Ectodermal cell (in vitro differentiated cells): ENCODE measurements at regions not wholly inside any gene's neighbourhood (a gene's known extent, or its start where the extent isn't known, plus 50 kb on each side); places are given as distances from the start of the nearest gene placed in this dataset.

Source experiments
- H3K27ac ChIP-seq: 2 replicates; pipeline ENCODE4 v1.7.0; 2013; ENCODE audit warnings: mild to moderate bottlenecking, low read depth, low read length; ENCODE audit not compliant: insufficient read depth, poor library complexity, severe bottlenecking
- H3K27me3 ChIP-seq: 2 replicates; pipeline ENCODE4 v1.7.0; 2013; ENCODE audit warnings: mild to moderate bottlenecking, low read length; ENCODE audit not compliant: insufficient read depth, control insufficient read depth, poor library complexity, severe bottlenecking
- H3K36me3 ChIP-seq: one replicate; pipeline ENCODE4 v1.7.0; 2013; ENCODE audit warnings: low read length; ENCODE audit not compliant: control insufficient read depth, insufficient read depth
- H3K4me1 ChIP-seq: one replicate; pipeline ENCODE4 v1.7.0; 2013; ENCODE audit warnings: low read length; ENCODE audit not compliant: control insufficient read depth, insufficient read depth
- H3K4me3 ChIP-seq: 2 replicates; pipeline ENCODE4 v1.7.0; 2013; ENCODE audit warnings: low read depth, low read length, control low read depth; ENCODE audit not compliant: insufficient read depth
- H3K9me3 ChIP-seq: 2 replicates; pipeline ENCODE4 v1.7.0; 2013; ENCODE audit warnings: mild to moderate bottlenecking, low read length, moderate library complexity; ENCODE audit not compliant: control insufficient read depth
- WGBS, 2 experiments: methylation state at CpG; one replicate each; pipeline ENCODE4 v1.1.7; 2013; ENCODE audit warnings: missing lambda C conversion rate in 2 of 2; 5-methylcytosine and 5-hydroxymethylcytosine counted together

DNA sequence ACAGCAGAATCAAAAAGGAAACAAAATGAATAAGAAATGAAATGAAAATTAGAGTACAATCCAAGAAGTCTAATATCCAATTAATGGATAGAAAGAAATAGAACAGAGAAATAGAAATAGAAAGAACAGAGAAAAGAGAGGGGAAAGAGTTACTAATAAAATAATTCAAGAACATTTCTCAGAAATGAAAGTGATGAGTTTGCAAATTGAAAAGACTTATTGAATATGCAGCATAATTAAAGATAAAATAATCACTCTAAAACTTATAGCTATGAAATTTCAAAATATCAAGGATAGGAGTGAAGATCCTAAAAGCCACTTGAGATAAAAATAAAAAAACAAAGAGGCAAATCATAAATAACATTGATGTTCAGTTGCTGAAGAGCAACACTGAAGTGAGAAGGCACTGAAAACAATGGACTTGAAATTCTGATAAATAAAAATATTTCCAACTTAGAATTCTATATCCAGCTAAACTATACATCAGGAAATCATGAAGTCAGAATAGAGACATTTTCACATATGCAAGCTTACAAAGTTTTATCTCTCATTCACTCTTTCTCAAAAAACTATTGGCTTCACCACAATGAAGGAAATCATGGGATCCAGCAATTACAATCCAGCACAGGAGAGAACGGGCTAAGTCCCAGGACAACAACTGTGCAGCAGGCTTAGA, 155.9 kb upstream of the SPATS2L start:
- Histone ChIP-seq H3K27ac (no peak overlapping the region), H3K4me1 (no peaks in the 10 kb centered on the region), H3K27me3 (no peaks in the 10 kb centered on the region), H3K4me3 (no peak overlapping the region), H3K9me3 (no peaks in the 10 kb centered on the region), H3K36me3 (no peaks in the 10 kb centered on the region)
- WGBS, 2 experiments = 96 to 97% methylated on average over 1 of the region's 1 CpG

DNA sequence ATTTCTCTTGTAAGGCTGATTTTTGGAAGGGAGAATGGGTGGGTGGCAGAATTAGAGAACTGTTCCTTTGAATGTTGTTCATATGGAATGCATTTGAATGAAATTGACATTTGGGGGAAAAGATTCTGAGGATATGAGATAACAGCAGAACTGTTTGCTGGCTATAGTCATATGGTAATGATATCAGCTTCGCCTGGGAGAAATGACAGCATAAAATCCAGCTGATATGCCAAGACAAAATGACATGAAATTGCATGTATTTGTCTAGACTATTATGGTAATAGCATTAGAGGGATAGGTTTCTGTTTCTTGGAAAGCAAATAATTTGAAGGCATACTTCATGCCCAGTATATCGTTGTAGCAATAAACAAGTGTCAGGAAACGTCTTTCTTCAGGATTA, 150.8 kb upstream of the SPATS2L start:
- no peaks in the 10 kb centered on the region for H3K4me1 ChIP-seq
- WGBS, 2 experiments = 89 to 95% methylated on average over 3 of the region's 3 CpGs
- no peak overlapping the region for H3K4me3 ChIP-seq
- H3K9me3 ChIP-seq = no peaks in the 10 kb centered on the region
- H3K36me3 ChIP-seq = no peaks in the 10 kb centered on the region
- H3K27me3 ChIP-seq = no peaks in the 10 kb centered on the region
- no peak overlapping the region for H3K27ac ChIP-seq

- Histone ChIP-seq H3K27ac (no peak overlapping the region), H3K4me1 (no peaks in the 10 kb centered on the region), H3K9me3 (no peaks in the 10 kb centered on the region), H3K4me3 (no peak overlapping the region), H3K27me3 (no peaks in the 10 kb centered on the region), H3K36me3 (no peaks in the 10 kb centered on the region)
- WGBS, 2 experiments = 92 to 95% methylated on average over 5 of the region's 5 CpGs
Measured at GRCh38 chr2:200156166-200156835, 150.2 kb upstream of the SPATS2L start.

DNA sequence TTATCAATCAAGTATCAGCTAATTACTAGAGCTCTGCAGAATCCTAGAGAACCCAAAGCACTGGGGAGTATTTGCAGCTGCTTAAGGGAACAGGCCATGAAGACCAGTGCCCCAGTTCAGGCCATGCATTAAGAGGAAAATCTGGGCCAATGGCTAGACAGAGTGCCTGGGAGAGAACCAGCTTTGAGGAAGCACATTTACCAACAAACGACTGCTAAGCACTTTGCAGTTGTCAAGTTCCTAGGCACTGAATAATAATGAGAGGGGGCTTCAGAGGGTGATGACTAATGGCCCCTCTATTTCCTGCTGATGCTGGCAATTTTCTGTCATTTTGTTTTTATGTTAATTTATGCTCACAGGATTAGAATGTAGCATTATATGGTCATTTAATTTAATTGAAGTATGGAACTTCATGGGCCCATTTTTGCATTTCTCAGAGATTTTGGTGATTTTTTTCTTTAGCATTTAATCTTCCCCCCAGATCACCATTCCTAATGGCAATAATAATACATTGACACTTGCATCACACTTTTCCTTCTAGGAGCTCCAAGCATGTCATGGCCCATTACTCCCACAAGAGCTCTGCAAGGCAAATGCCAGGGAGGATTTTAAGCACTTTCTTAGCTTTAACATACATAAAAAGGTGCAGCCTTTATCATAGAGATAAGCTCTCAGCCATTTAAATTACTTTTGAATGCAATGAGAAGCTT, 147.7 kb upstream of the SPATS2L start:
- H3K27ac ChIP-seq = no peak overlapping the region
- H3K4me1 ChIP-seq = no peaks in the 10 kb centered on the region
- 43 to 73% methylated on average over 1 of the region's 1 CpG for WGBS, 2 experiments
- H3K27me3 ChIP-seq = no peaks in the 10 kb centered on the region
- no peaks in the 10 kb centered on the region for H3K36me3 ChIP-seq
- no peaks in the 10 kb centered on the region for H3K9me3 ChIP-seq
- no peak overlapping the region for H3K4me3 ChIP-seq

DNA sequence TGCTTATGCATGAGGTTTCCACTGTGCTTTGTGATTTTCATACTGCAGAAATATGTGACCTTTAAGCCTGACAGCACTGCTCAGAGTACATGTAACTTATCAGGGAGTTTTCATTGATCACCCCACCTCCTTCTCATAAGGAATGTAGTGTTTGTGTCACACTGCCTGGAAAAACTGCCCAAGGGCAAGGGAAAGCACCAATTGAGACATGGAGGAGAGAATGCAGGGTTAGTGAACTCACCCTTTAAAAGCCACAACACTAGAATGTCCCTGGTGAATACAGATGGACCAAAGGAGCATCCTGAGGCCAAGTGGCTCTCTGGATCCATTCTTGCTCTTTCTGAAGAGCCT, 147.2 kb upstream of the SPATS2L start:
- no peak overlapping the region for H3K4me3 ChIP-seq
- H3K36me3 ChIP-seq = no peaks in the 10 kb centered on the region
- H3K4me1 ChIP-seq = no peaks in the 10 kb centered on the region
- H3K27ac ChIP-seq = no peak overlapping the region
- no peaks in the 10 kb centered on the region for H3K9me3 ChIP-seq
- no peaks in the 10 kb centered on the region for H3K27me3 ChIP-seq

- 84 to 87% methylated on average over 11 of the region's 11 CpGs for WGBS, 2 experiments
- no peaks in the 10 kb centered on the region for H3K9me3 ChIP-seq
- no peak overlapping the region for H3K27ac ChIP-seq
- H3K4me1 ChIP-seq = no peaks in the 10 kb centered on the region
- H3K4me3 ChIP-seq = no peak overlapping the region
- H3K27me3 ChIP-seq = no peaks in the 10 kb centered on the region
- no peaks in the 10 kb centered on the region for H3K36me3 ChIP-seq
Measured at GRCh38 chr2:200159829-200160781, 146.4 kb upstream of the SPATS2L start.

- Histone ChIP-seq H3K9me3 (no peaks in the 10 kb centered on the region), H3K27me3 (no peaks in the 10 kb centered on the region), H3K4me1 (no peaks in the 10 kb centered on the region), H3K27ac (no peak overlapping the region), H3K4me3 (no peak overlapping the region), H3K36me3 (no peaks in the 10 kb centered on the region)
- WGBS, 2 experiments = 89 to 95% methylated on average over 3 of the region's 3 CpGs
Measured at GRCh38 chr2:200161458-200161857, 145.0 kb upstream of the SPATS2L start.

DNA sequence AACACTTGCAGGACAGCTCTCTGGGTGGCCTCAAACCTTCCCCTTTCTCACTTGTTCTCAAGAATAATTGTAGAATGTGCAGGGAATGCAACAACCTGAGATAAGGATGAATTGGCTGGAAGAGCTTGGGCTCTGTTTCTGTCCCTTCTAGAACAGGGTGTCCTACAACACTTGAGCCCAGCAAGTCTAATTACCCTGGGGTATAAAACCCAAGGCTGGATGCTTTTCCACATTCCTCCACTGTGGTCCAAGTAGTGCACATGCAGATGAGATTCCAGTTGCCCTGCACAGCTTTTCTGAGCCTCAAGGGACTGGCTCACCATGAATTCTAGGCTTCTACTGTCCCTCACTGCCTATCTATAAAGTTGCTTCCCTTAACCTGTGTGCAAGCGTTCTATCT, 140.8 kb upstream of the SPATS2L start:
- Histone ChIP-seq H3K4me1 (no peaks in the 10 kb centered on the region), H3K9me3 (no peaks in the 10 kb centered on the region), H3K27me3 (no peaks in the 10 kb centered on the region), H3K36me3 (no peaks in the 10 kb centered on the region), H3K4me3 (no peak overlapping the region), H3K27ac (no peak overlapping the region)
- WGBS, 2 experiments = 96 to 100% methylated on average over 1 of the region's 1 CpG

DNA sequence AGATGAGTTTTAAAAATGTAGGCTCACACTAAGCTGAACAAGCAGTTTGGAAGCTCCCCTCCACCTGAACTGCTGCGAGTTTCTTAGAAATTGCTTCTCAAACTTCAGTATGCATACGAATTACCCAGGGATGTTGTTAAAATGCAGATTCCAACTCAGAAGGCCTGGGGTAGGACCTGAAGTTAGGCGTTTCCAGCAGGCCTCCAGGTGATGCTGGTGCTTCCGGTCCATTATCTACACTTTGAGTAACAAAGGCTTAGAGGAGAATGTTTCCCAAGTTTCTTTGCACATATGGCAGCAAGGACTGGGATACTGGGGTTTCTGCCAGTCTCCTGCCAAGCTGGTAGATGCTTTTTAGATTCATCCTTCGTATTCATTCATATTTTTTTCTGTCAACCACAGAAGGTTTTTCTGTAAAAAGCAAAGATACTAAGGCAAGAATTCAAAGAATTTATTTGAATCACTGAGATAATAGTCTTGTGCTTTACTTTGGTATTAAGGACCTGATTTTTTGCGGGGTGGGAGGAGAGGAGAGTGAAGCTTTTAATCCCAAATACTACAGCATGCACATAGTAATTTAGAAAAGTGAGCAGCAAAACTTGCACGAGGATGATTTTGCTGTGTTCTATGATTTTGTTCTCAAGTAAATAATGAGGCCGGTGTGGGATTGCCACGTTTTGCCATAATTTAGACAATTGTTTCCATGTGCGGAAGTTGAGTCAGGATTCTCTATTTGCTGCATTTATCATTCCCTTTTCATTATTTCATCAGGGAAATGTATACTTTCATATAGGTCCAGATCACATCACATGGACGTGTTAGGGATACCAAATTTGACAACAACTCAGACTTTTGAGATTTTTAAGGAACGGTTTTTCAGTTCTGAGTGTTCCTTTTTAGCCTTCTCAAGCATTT, 137.6 kb upstream of the SPATS2L start:
- H3K9me3 ChIP-seq = no peaks in the 10 kb centered on the region
- H3K27me3 ChIP-seq = no peaks in the 10 kb centered on the region
- no peak overlapping the region for H3K4me3 ChIP-seq
- no peak overlapping the region for H3K27ac ChIP-seq
- no peaks in the 10 kb centered on the region for H3K4me1 ChIP-seq
- H3K36me3 ChIP-seq = no peaks in the 10 kb centered on the region
- WGBS, 2 experiments = 79 to 83% methylated on average over 11 to 12 of the region's 12 CpGs
